Fibroblast of mammary gland (primary cell): ENCODE measurements at regions not wholly inside any gene's neighbourhood (a gene's known extent, or its start where the extent isn't known, plus 50 kb on each side); places are given as distances from the start of the nearest gene placed in this dataset.

ENCODE experiments used
- DNase-seq: peaks from one replicate; pipeline ENCODE4 v3.0.0-alpha.2; 2010; ENCODE audit warnings: low read depth
- H3K4me3 ChIP-seq: 2 replicates; pipeline ENCODE4 v1.5.1; 2011; ENCODE audit warnings: low read depth, mild to moderate bottlenecking, low read length, moderate library complexity; ENCODE audit not compliant: control insufficient read depth
- TF ChIP-seq, protein P1 (sequence below): conservative IDR thresholded peaks from 2 replicates; pipeline ENCODE4 v1.5.1; 2011; ENCODE audit warnings: low read depth, low read length, inconsistent platforms; ENCODE audit not compliant: control insufficient read depth, insufficient read depth

DNA sequence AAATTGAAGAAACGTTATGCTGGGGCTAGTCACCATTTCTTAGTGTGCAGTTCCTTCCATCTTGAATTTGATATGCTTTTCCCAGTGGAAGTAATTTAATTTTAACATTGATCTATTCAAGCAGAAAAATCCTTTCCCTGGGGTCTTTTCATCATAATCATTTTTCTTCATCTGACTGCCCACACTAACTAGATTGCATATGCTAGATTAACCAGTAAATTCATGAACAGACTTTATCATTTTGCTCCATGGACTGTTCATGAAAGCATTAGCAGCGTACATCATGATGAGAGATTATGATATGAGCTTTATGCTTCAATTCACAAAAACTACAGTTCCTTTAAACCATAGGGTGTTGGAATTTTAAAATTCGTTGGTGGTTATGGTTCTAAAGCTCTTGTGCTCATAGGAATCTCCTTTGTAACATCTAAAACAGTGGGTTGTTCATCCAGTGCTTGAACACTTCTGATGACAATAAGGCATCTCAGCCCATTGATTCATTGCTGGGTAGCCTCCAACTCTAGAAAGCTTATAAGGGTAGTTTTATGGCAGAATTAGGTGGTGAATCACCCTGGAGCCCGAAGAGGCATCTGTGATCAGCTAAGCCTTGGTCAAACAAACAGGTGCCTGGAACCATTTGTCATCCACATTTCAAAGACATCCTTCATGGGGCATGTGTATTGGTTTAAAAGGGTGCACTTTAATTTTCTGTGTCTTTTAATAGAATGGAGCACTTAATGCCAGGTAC is 77.2 kb upstream of the NDUFV2 start:
- DNase-seq, result peak; percentile 80
- TF ChIP-seq, protein P1, sequence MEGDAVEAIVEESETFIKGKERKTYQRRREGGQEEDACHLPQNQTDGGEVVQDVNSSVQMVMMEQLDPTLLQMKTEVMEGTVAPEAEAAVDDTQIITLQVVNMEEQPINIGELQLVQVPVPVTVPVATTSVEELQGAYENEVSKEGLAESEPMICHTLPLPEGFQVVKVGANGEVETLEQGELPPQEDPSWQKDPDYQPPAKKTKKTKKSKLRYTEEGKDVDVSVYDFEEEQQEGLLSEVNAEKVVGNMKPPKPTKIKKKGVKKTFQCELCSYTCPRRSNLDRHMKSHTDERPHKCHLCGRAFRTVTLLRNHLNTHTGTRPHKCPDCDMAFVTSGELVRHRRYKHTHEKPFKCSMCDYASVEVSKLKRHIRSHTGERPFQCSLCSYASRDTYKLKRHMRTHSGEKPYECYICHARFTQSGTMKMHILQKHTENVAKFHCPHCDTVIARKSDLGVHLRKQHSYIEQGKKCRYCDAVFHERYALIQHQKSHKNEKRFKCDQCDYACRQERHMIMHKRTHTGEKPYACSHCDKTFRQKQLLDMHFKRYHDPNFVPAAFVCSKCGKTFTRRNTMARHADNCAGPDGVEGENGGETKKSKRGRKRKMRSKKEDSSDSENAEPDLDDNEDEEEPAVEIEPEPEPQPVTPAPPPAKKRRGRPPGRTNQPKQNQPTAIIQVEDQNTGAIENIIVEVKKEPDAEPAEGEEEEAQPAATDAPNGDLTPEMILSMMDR, result no peak
- no peak overlapping the region for H3K4me3 ChIP-seq

DNA sequence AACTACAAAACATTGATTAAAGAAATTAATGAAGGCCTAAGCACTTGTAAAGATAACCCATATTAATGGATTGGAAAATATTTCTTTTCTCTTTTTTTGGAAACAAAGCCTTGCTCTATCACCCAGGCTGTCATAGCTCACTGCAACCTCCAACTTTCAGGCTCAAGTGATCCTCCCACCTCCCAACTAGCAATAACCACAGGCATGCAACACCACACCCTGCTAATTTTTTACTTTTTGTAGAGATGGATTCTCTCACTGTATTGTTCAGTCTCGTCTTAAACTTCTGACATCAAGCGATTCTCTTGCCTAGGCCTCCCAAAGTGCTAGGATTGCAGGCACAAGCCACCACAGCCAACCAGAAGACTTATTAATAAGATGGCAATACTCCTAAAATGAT is 73.4 kb upstream of the NDUFV2 start:
- TF ChIP-seq, protein P1, result no peak
- no peak overlapping the region for H3K4me3 ChIP-seq
- no peak for DNase-seq

DNA sequence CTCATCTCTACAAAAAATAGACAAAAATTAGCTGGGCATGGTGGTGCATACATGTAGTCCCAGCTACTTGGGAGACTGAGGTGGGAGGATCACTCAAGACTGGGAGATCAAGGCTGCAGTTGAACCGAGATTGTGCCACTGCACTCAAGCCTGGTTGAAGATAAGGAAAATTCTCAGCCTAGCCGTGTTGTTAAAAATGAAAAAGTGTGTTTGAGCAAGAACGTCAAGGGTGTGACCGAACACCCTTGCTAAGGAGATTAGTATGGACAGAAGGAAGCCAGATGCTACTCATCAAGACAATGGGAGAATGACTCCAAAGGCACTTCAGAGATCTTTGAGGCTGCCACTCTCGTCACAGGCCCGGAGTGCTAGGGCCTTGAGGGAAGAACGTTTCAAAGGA is 70.0 kb upstream of the NDUFV2 start:
- TF ChIP-seq, protein P1, result no peak
- H3K4me3 ChIP-seq, result no peak overlapping the region
- DNase-seq, result no peak

DNA sequence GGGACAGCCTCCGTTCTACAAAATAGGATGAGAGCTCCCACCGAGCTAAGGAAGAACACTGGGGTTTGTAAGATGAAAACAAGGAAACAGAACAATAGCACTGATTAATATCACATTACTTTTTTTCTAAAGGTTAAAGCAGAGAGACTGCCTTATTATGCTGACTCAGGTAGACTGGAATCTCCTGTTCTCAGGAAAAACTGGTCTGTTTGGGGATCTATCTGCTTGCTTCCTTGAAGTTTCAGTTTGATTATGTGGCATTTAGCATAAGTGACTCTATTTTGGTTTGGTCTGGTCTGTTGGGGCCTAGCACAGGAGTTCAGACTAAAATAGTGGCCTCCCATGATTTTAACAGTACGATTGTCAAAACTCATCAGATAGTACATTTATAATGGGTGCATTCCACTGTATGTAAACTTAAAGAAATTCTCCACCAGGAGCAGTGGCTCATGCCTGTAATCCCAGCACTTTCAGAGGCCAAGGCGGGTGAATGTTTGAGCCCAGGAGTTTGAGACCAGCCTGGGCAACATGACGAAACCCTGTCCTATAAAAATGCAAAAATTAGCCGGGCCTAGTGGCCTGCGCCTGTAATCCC is 64.1 kb upstream of the NDUFV2 start:
- DNase-seq, result no peak
- TF ChIP-seq, protein P1, result no peak
- H3K4me3 ChIP-seq, result no peak overlapping the region

DNA sequence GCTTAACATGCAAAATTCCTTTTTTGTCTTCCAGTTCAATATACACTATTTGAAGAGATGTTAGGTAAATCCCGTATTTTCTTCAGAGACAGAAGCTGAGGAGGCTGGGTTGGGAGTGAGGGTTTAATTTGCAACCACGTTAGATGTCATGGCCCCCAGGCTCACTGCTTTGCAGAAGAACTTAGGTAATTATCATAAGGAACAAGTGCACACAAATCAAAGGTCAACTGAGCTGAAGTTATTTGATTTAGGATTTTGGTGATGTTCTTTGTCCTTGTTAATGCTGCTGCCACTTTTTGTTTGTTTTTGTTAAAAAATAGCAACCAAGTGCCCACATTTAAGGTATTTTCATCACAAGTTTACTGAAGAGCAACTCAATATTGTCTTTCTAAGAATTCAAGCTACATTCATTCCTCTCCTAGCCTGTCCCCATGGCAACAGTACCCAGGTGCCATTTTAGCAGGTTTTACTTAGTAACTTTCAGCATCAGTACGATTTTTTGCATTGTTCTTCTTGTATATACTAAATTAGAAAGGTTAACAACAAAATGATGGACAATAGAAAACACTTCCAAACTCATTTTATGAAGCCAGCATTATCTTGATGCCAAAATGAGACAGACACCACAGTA is 62.9 kb upstream of the NDUFV2 start:
- H3K4me3 ChIP-seq, result no peak overlapping the region
- DNase-seq, result no peak
- TF ChIP-seq, protein P1, result no peak

DNA sequence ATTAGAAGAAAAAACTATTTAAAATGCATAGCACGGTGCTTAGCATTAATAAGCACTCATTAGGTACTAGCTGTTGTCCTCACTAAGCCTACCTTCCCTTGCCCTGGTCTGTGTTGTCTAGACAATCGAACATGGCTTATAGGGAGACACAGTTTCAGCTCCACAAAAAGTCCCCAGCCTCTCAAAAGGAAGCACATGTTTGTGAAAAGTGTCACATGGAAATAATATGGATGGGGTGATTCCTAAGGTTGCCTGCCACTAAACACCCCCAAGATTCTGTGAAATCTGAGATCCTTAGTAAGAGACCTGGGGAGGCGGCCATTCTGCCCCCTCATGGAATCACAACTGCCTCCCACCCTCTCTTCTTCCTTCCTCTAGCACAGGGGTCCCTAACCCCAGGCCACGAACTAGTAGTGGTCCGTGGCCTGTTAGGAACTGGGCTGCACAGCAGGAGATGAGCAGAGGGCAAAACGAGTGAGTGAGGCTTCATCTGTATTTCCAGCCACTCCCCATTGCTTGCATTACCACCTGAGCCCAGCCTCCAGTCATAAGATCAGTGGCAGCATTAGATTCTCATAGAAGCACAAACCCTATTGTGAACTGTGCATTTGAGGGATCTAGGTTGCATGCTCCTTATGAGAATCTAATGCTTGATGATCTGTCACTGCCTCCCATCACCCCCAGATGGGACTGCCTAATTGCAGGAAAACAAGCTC is 59.6 kb upstream of the NDUFV2 start:
- H3K4me3 ChIP-seq, result no peak overlapping the region
- TF ChIP-seq, protein P1, result no peak
- no peak for DNase-seq
